HuH-7 (cell line): ENCODE measurements at regions not wholly inside any gene's neighbourhood (a gene's known extent, or its start where the extent isn't known, plus 50 kb on each side); places are given as distances from the start of the nearest gene placed in this dataset.
"Not testable (repeated sequence)": the region's sequence is repeated elsewhere in the genome, so short reads cannot be mapped to it uniquely, and the experiment has no call there.

Experiments
- DNase-seq: peaks from one replicate; pipeline ENCODE4 v3.0.0; 2011; ENCODE audit warnings: low spot score

DNA sequence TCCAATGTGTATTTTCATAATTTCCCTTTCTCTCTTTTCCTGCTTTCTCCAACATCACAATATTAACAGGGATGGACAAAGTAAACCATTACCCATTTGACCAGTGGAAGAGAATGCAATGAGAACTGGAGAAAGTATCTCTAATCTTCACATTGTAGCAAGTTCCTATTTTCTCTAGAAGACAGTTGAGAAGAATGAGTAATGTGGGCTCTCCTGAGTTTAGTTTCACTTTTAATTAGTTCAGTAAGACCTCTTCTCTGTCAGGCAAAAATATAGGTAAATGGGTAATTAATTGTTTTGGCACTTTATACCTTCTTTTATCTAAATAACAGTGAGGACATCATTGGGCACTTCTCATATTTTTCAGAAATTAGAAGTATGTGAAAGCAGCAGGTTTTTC is 602.0 kb downstream of the GLUD2 start:
- DNase-seq = no peak

- no peak for DNase-seq
These were observed 607.9 kb downstream of the GLUD2 start for GRCh38 chrX:121655276-121655675.

DNA sequence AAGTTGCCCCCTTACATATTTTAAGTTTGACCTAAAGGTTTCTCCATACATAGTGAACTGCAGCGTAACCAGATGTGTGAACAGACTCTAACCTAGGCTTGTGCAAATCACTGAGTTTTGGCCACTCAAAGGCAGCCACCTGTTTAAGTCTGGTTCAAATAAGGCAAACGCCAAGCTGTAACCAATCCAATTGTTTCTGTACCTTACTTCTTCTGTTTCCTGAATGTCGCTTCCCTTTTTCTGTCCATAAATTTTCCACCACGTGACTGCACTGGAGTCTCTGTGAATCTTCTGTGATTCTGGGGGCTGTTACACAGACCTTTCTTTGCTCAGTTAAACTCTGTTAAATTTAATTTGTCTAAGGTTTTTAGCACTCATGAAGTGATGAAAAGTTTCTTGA is 618.8 kb downstream of the GLUD2 start:
- no peak for DNase-seq

- no peak for DNase-seq
These were observed 624.2 kb downstream of the GLUD2 start for GRCh38 chrX:121671649-121672048.

- DNase-seq = not testable (repeated sequence)
These were observed 661.8 kb downstream of the GLUD2 start for GRCh38 chrX:121709236-121709635.

GRCh38 chrX:121733514-121733913 is 686.1 kb downstream of the GLUD2 start:
- DNase-seq = no peak

GRCh38 chrX:121746105-121746504 is 698.7 kb downstream of the GLUD2 start:
- no peak for DNase-seq

- not testable (repeated sequence) for DNase-seq
These were observed 706.2 kb downstream of the GLUD2 start for GRCh38 chrX:121753602-121754001.

- no peak for DNase-seq
These were observed 706.9 kb downstream of the GLUD2 start for GRCh38 chrX:121754301-121754700.

DNA sequence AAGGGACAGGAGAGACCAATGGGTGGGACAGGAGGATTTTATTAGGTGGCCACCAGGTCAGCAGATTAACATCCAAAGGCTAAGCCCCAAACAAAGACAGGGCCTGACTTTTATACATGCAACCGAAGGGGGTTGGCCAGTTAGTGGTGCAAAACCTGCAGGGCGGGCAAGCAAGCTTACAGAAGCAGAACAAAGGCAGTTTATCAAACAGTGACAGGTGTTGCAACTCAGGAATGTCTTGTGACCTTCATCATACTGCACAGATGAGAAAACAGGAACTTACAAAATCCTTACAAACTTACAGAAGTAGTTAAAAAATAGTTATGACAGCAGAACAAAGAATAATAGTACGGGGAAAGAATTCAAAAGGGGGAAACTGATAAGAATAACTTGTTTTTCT is 708.1 kb downstream of the GLUD2 start:
- DNase-seq = no peak

DNA sequence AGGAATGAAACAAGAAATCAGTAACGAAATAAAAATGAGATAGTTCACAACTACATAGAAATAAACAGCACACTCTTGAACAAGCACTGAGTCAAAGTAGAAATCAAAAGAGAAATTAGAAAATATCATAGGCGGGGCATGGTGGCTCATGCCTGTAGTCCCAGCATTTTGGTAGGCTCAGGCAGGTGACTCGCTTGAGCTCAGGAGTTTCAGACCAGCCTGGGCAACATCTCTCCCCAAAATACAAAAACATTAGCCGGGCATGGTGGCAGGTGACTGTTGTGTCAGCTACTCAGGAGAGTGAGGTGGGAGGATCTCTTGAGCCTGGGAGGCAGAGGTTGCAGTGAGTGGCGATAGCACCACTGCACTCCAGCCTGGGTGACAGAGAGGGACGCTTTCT is 714.4 kb downstream of the GLUD2 start:
- no peak for DNase-seq

- no peak for DNase-seq
These were observed 716.3 kb downstream of the GLUD2 start for GRCh38 chrX:121763671-121764070.

- DNase-seq = not testable (repeated sequence)
These were observed 720.8 kb downstream of the GLUD2 start for GRCh38 chrX:121768210-121768609.

DNA sequence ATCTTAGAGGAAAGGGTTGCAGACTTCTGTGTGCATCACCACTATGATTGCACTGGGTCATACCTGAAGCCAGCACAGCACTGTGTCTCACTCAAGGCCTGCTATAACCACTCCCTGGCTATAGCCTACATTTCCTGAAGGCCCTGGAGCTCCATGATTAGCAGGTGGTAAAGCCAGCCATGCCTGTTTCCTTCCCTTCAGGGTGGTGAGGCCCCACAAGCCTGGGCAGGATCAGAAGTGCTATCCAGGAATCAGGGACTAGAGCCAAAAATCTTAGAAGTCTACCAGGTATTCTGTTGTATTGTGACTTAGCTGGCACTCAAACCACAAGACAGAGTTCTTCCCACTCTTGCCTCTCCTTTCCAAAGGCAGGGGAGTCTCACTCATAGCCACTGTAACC is 734.6 kb downstream of the GLUD2 start:
- no peak for DNase-seq

- DNase-seq = no peak
These were observed 735.1 kb downstream of the GLUD2 start for GRCh38 chrX:121782544-121782943.

GRCh38 chrX:121782976-121783375 is 735.6 kb downstream of the GLUD2 start:
- DNase-seq = no peak

- no peak for DNase-seq
These were observed 755.5 kb downstream of the GLUD2 start for GRCh38 chrX:121802881-121803412.

GRCh38 chrX:121823406-121823805 is 776.0 kb downstream of the GLUD2 start:
- no peak for DNase-seq

- DNase-seq = no peak
These were observed 784.2 kb downstream of the GLUD2 start for GRCh38 chrX:121831601-121832000.

DNA sequence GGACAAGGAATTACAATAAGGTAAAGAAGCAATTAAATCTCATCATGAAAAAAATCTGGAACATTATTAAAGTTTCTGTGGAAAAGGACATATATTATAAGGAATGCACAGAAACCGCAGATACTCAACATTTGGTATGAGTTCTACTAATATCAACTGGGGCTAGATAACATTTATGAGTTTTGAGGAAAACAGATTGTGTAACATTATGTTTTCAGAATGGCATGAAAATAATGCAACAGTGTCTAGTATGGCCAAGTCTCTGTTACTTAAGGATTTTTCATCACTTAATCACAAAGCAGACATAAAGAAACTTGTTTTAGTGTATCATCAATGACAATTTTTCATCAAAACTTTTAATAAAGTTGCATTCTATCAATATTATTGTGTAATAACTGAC is 785.0 kb downstream of the GLUD2 start:
- no peak for DNase-seq

DNA sequence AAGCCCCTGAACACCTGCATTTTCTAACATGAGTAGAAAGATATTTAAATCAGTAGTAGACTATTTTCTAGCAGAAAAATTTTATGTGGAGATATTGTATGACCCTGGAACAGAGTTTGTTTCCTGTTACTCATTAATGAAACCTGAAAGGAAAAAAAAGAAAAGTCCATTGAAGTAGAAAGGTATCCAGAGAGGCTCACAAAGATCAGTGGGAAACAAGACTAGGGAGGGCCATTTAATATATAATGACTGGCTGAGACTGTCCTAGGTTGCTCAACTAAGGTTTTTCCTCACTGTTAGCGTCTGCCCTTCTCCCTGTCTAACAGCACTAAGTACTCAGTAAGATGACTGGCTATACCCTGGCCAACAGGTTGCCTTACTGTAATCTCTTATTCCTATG is 788.6 kb downstream of the GLUD2 start:
- no peak for DNase-seq

GRCh38 chrX:121851033-121851432 is 803.6 kb downstream of the GLUD2 start:
- no peak for DNase-seq

- DNase-seq = no peak
These were observed 806.6 kb downstream of the GLUD2 start for GRCh38 chrX:121853762-121854613.

GRCh38 chrX:121854614-121854911 is 807.2 kb downstream of the GLUD2 start:
- DNase-seq = no peak
